ENCODE measurements at regions not wholly inside any gene's neighbourhood (a gene's known extent, or its start where the extent isn't known, plus 50 kb on each side); places are given as distances from the start of the nearest gene placed in this dataset.

GRCh38 chr12:40439771-40440492 is 215.1 kb downstream of the LRRK2 start:
- TF ChIP-seq CTCF (IDR thresholded peaks at IDR 0.05), result no peak
- TF ChIP-seq EP300 (IDR thresholded peaks at IDR 0.05), result no peak
